ENCODE measurements at regions not wholly inside any gene's neighbourhood (a gene's known extent, or its start where the extent isn't known, plus 50 kb on each side); places are given as distances from the start of the nearest gene placed in this dataset.

DNA sequence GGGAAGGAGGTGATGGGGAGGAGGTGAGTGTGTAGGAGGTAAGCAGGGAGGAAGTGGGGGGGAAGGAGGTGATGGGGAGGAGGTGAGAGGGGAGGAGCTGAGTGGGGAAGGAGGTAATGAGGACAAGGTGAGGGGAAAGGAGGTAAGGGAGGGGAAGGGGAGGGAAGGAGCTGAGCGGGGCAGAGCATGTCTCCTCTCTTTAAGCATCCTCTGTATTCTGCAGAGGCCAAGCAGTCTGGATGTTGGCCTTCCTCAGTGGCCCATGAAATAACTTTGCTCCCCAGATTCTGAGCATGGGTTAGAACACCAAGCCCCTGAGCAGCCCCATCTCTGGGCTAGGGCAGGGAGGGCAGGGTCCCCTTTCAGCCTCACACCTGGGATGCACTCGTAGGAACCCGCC is 84.6 kb downstream of the EDN3 start:
- no peak overlapping the region for H3K9ac ChIP-seq (ENCODE audit: insufficient read depth in 1 of 2, low read depth in 2 of 2, low read length in 2 of 2)
- POLR2A ChIA-PET, result interaction anchor here (0.8 to 1.3 kb wide), 2 partner anchors 12 to 74 kb away, joined by 3 read pairs; no protein-coding TSS in a partner anchor
- TF ChIP-seq CSDE1 (IDR thresholded peaks at IDR 0.05) (no peak), STAT5A (IDR thresholded peaks at IDR 0.05; ENCODE audit: borderline replicate concordance, low read length) (no peak), BHLHE40 (IDR thresholded peaks at IDR 0.05; ENCODE audit: low read length) (no peak), TEAD2 (tag; IDR thresholded peaks at IDR 0.05) (no peak), NFXL1 (CRISPR knock-in tag; IDR thresholded peaks at IDR 0.05) (no peak), RB1 (IDR thresholded peaks at IDR 0.05; ENCODE audit: low read depth) (no peak), LEF1 (IDR thresholded peaks at IDR 0.05) (no peak), DMBX1 (CRISPR knock-in tag; IDR thresholded peaks at IDR 0.05; ENCODE audit: borderline replicate concordance) (no peak), SNIP1 (IDR thresholded peaks at IDR 0.05; ENCODE audit: low read depth) (no peak), ZNF75A (CRISPR knock-in tag; IDR thresholded peaks at IDR 0.05) (no peak)
- TF ChIP-seq, protein P1, sequence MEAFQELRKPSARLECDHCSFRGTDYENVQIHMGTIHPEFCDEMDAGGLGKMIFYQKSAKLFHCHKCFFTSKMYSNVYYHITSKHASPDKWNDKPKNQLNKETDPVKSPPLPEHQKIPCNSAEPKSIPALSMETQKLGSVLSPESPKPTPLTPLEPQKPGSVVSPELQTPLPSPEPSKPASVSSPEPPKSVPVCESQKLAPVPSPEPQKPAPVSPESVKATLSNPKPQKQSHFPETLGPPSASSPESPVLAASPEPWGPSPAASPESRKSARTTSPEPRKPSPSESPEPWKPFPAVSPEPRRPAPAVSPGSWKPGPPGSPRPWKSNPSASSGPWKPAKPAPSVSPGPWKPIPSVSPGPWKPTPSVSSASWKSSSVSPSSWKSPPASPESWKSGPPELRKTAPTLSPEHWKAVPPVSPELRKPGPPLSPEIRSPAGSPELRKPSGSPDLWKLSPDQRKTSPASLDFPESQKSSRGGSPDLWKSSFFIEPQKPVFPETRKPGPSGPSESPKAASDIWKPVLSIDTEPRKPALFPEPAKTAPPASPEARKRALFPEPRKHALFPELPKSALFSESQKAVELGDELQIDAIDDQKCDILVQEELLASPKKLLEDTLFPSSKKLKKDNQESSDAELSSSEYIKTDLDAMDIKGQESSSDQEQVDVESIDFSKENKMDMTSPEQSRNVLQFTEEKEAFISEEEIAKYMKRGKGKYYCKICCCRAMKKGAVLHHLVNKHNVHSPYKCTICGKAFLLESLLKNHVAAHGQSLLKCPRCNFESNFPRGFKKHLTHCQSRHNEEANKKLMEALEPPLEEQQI (IDR thresholded peaks at IDR 0.05), result no peak
- TF ChIP-seq, protein P2, sequence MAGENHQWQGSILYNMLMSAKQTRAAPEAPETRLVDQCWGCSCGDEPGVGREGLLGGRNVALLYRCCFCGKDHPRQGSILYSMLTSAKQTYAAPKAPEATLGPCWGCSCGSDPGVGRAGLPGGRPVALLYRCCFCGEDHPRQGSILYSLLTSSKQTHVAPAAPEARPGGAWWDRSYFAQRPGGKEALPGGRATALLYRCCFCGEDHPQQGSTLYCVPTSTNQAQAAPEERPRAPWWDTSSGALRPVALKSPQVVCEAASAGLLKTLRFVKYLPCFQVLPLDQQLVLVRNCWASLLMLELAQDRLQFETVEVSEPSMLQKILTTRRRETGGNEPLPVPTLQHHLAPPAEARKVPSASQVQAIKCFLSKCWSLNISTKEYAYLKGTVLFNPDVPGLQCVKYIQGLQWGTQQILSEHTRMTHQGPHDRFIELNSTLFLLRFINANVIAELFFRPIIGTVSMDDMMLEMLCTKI (IDR thresholded peaks at IDR 0.05; ENCODE audit: partially characterized antibody), result no peak
- TF ChIP-seq, protein P3, sequence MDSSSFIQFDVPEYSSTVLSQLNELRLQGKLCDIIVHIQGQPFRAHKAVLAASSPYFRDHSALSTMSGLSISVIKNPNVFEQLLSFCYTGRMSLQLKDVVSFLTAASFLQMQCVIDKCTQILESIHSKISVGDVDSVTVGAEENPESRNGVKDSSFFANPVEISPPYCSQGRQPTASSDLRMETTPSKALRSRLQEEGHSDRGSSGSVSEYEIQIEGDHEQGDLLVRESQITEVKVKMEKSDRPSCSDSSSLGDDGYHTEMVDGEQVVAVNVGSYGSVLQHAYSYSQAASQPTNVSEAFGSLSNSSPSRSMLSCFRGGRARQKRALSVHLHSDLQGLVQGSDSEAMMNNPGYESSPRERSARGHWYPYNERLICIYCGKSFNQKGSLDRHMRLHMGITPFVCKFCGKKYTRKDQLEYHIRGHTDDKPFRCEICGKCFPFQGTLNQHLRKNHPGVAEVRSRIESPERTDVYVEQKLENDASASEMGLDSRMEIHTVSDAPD (CRISPR knock-in tag; IDR thresholded peaks at IDR 0.05), result no peak
- no peaks in the 10 kb centered on the region for H3K9me1 ChIP-seq (ENCODE audit: control insufficient read depth, insufficient read depth, low read length)
- no peaks in the 10 kb centered on the region for H3K4me1 ChIP-seq (replicated peaks in 1 of 2; ENCODE audit: control insufficient read depth in 2 of 2, insufficient read depth in 2 of 2, low read length in 2 of 2)
- no peak overlapping the region for H2AFZ ChIP-seq (ENCODE audit: low read depth, low read length)
- no peak overlapping the region for H3K4me2 ChIP-seq (ENCODE audit: insufficient read depth, low read length)
- intact Hi-C loops (cut with micrococcal nuclease), result no loop called here
- 0 out of 2 replicates have a peak, but pooled peaks cover 3% of the 10 kb centered on the region for H4K20me1 ChIP-seq (replicated peaks; ENCODE audit: control insufficient read depth, insufficient read depth, low read length)
- H3K4me3 ChIP-seq, result no peak overlapping the region
- H3K79me2 ChIP-seq (ENCODE audit: control insufficient read depth, insufficient read depth, low read length), result no peaks in the 10 kb centered on the region
- 0% methylated on average over 2 of the region's 3 CpGs for WGBS (ENCODE audit: insufficient coverage, low coverage, missing lambda C conversion rate)
- H3K9me3 ChIP-seq (replicated peaks; ENCODE audit: control insufficient read depth, insufficient read depth, low read depth, low read length), result no peaks in the 10 kb centered on the region
- peaks cover 0 to 18% of the 10 kb centered on the region in 2 experiments; a peak in 2 of 5 replicates for H3K27me3 ChIP-seq (ENCODE audit: control insufficient read depth in 2 of 2, insufficient read depth in 2 of 2, low read length in 2 of 2)
- ATAC-seq (no peak), FAIRE-seq (no peak), DNase-seq (ENCODE audit: extremely low read depth in 1 of 4, low spot score in 3 of 4) (no peak)
- in situ Hi-C loops (cut with MboI), result no loop called here
- CTCF ChIA-PET (ENCODE audit: low intra/inter-chr PET ratio), result no interaction called here
- H3K27ac ChIP-seq (ENCODE audit: extremely low read depth, low read depth, low read length), result no peak overlapping the region
- no peaks in the 10 kb centered on the region for H3K36me3 ChIP-seq (ENCODE audit: control insufficient read depth, insufficient read depth, low read length)
- no TSS peak for BruUV-seq (replicated peaks)

Data from K562 (cell line).